Stimulated activated CD4-positive, alpha-beta T cell treated with anti-CD3 and anti-CD28 coated beads, Interleukin-15, amount 100 ng/mL, for 48 hours (primary cell): ENCODE measurements at regions not wholly inside any gene's neighbourhood (a gene's known extent, or its start where the extent isn't known, plus 50 kb on each side); places are given as distances from the start of the nearest gene placed in this dataset.
"Not testable (repeated sequence)": the region's sequence is repeated elsewhere in the genome, so short reads cannot be mapped to it uniquely, and the experiment has no call there.

Experiments
- DNase-seq, 2 donors: peaks; one replicate each; pipeline ENCODE4 v3.0.0-alpha.2; 2020; ENCODE audit warnings: low read depth in 2 of 2

GRCh38 chr6:3920321-3920720, 71.1 kb downstream of the FAM50B start:
- DNase-seq = no peak

GRCh38 chr6:3921663-3922062, 72.5 kb downstream of the FAM50B start:
- DNase-seq = no peak

- not testable (repeated sequence) for DNase-seq
Measured at GRCh38 chr6:3922619-3923018, 73.4 kb downstream of the FAM50B start.

- DNase-seq = not testable (repeated sequence)
Measured at GRCh38 chr6:3925223-3926149, 76.3 kb downstream of the FAM50B start.

- no peak for DNase-seq
Measured at GRCh38 chr6:3926150-3926482, 76.9 kb downstream of the FAM50B start.

- DNase-seq = no peak
Measured at GRCh38 chr6:3928111-3928510, 78.9 kb downstream of the FAM50B start.

- no peak for DNase-seq
Measured at GRCh38 chr6:3929281-3929798, 80.2 kb downstream of the FAM50B start.

- DNase-seq = no peak
Measured at GRCh38 chr6:3937438-3937837, 88.3 kb downstream of the FAM50B start.

GRCh38 chr6:3938715-3939367, 89.7 kb downstream of the FAM50B start:
- DNase-seq = no peak

- DNase-seq = no peak
Measured at GRCh38 chr6:3939368-3939958, 90.3 kb downstream of the FAM50B start.

- no peak for DNase-seq
Measured at GRCh38 chr6:3939964-3940363, 90.8 kb downstream of the FAM50B start.

- no peak for DNase-seq
Measured at GRCh38 chr6:3940703-3941102, 91.5 kb downstream of the FAM50B start.

GRCh38 chr6:3943331-3943765, 94.2 kb downstream of the FAM50B start:
- DNase-seq = no peak

GRCh38 chr6:3944246-3944645, 95.1 kb downstream of the FAM50B start:
- DNase-seq = no peak

- DNase-seq = no peak
Measured at GRCh38 chr6:3946778-3947177, 97.6 kb downstream of the FAM50B start.

- DNase-seq = no peak
Measured at GRCh38 chr6:3948866-3949265, 99.7 kb downstream of the FAM50B start.

GRCh38 chr6:3949521-3949920, 100.3 kb downstream of the FAM50B start:
- no peak for DNase-seq

- DNase-seq = no peak
Measured at GRCh38 chr6:3956054-3956453, 106.9 kb downstream of the FAM50B start.

- no peak for DNase-seq
Measured at GRCh38 chr6:3957321-3957720, 108.1 kb downstream of the FAM50B start.

- DNase-seq = no peak
Measured at GRCh38 chr6:3958255-3958654, 109.1 kb downstream of the FAM50B start.

- DNase-seq = no peak
Measured at GRCh38 chr6:3959385-3959784, 110.2 kb downstream of the FAM50B start.

- DNase-seq = no peak
Measured at GRCh38 chr6:3960754-3961361, 111.7 kb downstream of the FAM50B start.
